A172 (cell line): ENCODE measurements at regions not wholly inside any gene's neighbourhood (a gene's known extent, or its start where the extent isn't known, plus 50 kb on each side); places are given as distances from the start of the nearest gene placed in this dataset.
"Not testable (repeated sequence)": the region's sequence is repeated elsewhere in the genome, so short reads cannot be mapped to it uniquely, and the experiment has no call there.

Source experiments
- DNase-seq: peaks from one replicate; pipeline ENCODE4 v3.0.0-alpha.2; 2015; ENCODE audit warnings: low spot score

DNA sequence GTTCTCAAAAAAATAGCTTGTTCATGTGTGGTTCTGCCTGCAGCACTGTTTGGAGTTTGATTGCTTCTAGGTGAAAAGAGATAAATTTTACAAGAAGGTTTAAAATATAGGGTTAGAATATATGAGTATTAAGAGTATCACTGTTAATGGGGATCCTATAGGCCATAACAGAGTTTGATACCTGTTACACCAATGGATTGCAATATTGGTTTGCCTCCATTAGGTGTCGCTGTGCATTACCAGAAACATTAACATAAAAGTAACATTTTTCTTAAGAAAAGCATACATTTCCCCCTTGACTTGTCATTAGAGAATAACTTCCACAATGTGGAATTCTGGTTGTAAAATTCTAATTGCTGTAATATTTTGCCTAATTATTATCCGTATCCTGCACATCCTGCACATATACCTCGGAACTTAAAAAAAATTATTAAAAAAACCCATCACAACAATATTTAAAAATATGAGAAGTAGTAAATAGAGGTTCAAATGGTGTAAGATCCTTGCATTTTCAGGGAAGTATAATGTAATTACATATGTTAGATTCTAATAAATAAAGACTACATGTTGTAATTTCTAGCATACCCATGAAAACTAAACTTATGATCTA is 63.0 kb downstream of the CYP4A11 start:
- peak; percentile 4 for DNase-seq

DNA sequence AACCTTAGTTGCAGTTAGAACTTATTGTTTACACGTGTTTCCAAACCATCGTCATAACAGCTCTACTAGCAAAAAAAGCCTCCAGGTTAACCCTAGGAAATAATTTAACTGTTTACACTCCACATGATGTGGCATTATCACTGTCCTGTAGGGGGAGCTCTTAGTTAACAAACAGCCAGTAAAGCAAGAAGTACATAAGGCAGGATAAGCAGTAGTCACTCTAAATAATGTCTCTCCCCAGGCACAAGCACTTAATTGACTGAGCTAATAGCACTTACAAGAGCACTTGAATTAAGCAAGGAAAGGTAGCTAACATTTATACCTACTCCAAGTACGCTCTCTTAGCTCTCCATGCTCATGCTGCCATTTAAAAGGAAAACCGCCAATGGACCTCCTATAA is 65.2 kb downstream of the CYP4A11 start:
- not testable (repeated sequence) for DNase-seq
